ENCODE measurements at regions not wholly inside any gene's neighbourhood (a gene's known extent, or its start where the extent isn't known, plus 50 kb on each side); places are given as distances from the start of the nearest gene placed in this dataset.

DNA sequence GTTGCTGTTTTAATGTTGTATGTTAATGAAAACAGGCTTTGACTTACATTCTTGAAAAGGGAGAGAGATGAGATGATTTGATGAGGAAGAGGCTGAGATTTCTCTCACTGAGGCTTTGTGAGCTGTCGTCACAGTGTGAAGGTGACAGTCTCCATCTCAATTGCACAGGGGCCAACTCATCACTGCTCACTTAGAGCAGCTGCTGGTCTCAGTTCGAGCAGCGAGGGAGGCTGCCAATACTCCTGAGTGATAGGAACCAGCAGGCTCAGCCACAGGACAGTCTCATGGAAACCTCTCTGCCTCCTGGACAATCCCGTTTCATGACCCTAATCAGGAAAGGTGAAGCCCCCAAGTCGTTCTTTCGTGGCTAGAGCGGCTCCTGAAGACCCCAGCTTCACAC, 170.7 kb upstream of the SOX11 start:
- Histone ChIP-seq H3K79me2 (no peaks in the 10 kb centered on the region), H3K4me2 (ENCODE audit: low read length) (no peak overlapping the region), H2AFZ (no peak overlapping the region), H3K9me3 (ENCODE audit: control insufficient read depth, low read length) (no peaks in the 10 kb centered on the region), H3K4me1 (no peaks in the 10 kb centered on the region), H3K27ac (no peak overlapping the region), H3K9ac (no peak overlapping the region), H3K27me3 (ENCODE audit: control insufficient read depth, insufficient read depth, low read length) (no peaks in the 10 kb centered on the region), H3K36me3 (ENCODE audit: control insufficient read depth, insufficient read depth, low read length) (no peaks in the 10 kb centered on the region), H3K4me3 (ENCODE audit: low read depth, low read length) (no peak overlapping the region)
- TF ChIP-seq CTCF (IDR thresholded peaks at IDR 0.05), result no peak

DNA sequence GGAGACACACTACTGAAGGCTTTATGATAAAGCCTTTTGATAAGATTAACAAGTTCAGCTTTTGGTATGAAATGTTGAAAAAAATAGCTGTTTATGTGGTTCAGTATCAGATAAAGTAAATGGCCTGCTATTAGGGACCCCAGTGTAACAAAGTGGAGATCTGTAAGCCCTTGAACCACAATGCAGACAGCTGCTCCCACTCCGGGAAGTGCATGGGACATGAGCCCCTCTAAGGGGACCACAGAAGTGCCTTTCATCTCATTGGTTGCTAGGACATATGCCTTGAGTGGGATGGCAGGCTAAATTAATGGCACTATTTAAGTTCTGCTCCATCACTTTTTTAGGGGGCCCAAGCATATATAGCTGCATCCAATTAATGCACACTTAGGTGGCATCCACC, 167.6 kb upstream of the SOX11 start:
- H2AFZ ChIP-seq, result no peak overlapping the region
- H3K4me3 ChIP-seq (ENCODE audit: low read depth, low read length), result no peak overlapping the region
- no peak overlapping the region for H3K4me2 ChIP-seq (ENCODE audit: low read length)
- no peaks in the 10 kb centered on the region for H3K36me3 ChIP-seq (ENCODE audit: control insufficient read depth, insufficient read depth, low read length)
- H3K27ac ChIP-seq, result no peak overlapping the region
- H3K9me3 ChIP-seq (ENCODE audit: control insufficient read depth, low read length), result no peaks in the 10 kb centered on the region
- no peak overlapping the region for H3K9ac ChIP-seq
- no peak for TF ChIP-seq CTCF (IDR thresholded peaks at IDR 0.05)
- no peaks in the 10 kb centered on the region for H3K27me3 ChIP-seq (ENCODE audit: control insufficient read depth, insufficient read depth, low read length)
- no peaks in the 10 kb centered on the region for H3K79me2 ChIP-seq
- no peaks in the 10 kb centered on the region for H3K4me1 ChIP-seq

- TF ChIP-seq CTCF (IDR thresholded peaks at IDR 0.05), result no peak
- Histone ChIP-seq H3K27me3 (ENCODE audit: control insufficient read depth, insufficient read depth, low read length) (no peaks in the 10 kb centered on the region), H3K27ac (no peak overlapping the region), H3K4me1 (no peaks in the 10 kb centered on the region), H3K79me2 (no peaks in the 10 kb centered on the region), H2AFZ (no peak overlapping the region), H3K4me3 (ENCODE audit: low read depth, low read length) (no peak overlapping the region), H3K9ac (no peak overlapping the region), H3K9me3 (ENCODE audit: control insufficient read depth, low read length) (no peaks in the 10 kb centered on the region), H3K36me3 (ENCODE audit: control insufficient read depth, insufficient read depth, low read length) (no peaks in the 10 kb centered on the region), H3K4me2 (ENCODE audit: low read length) (no peak overlapping the region)
Measured at GRCh38 chr2:5528706-5529105, 163.5 kb upstream of the SOX11 start.

GRCh38 chr2:5530011-5530696, 162.0 kb upstream of the SOX11 start:
- Histone ChIP-seq H3K79me2 (no peaks in the 10 kb centered on the region), H2AFZ (no peak overlapping the region), H3K27ac (no peak overlapping the region), H3K36me3 (ENCODE audit: control insufficient read depth, insufficient read depth, low read length) (no peaks in the 10 kb centered on the region), H3K4me2 (ENCODE audit: low read length) (no peak overlapping the region), H3K9me3 (ENCODE audit: control insufficient read depth, low read length) (no peaks in the 10 kb centered on the region), H3K27me3 (ENCODE audit: control insufficient read depth, insufficient read depth, low read length) (no peaks in the 10 kb centered on the region), H3K4me1 (no peaks in the 10 kb centered on the region), H3K9ac (no peak overlapping the region), H3K4me3 (ENCODE audit: low read depth, low read length) (no peak overlapping the region)
- no peak for TF ChIP-seq CTCF (IDR thresholded peaks at IDR 0.05)

DNA sequence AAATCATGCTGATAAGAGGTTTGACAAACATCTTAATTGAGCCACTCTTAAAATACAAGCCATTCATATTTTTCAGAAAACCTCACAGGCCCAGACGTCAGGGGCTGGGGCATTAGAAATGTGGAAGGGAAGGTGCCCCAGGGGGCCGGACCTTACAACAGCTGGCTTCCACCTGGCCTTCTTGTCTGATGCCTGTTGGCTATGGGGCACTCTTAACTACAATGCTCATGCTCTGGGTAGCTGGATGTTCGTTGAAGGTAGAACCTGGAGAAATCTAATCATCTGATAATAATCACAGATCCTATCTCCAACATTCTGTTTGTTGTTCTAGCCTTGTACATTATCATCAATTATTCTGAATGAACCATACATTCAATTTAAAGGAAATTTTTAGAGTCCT, 156.9 kb upstream of the SOX11 start:
- H3K36me3 ChIP-seq (ENCODE audit: control insufficient read depth, insufficient read depth, low read length), result no peaks in the 10 kb centered on the region
- no peak overlapping the region for H2AFZ ChIP-seq
- peaks cover 2% of the 10 kb centered on the region for H3K27me3 ChIP-seq (ENCODE audit: control insufficient read depth, insufficient read depth, low read length)
- no peak overlapping the region for H3K9ac ChIP-seq
- no peak overlapping the region for H3K4me2 ChIP-seq (ENCODE audit: low read length)
- TF ChIP-seq CTCF (IDR thresholded peaks at IDR 0.05), result no peak
- H3K79me2 ChIP-seq, result no peaks in the 10 kb centered on the region
- H3K9me3 ChIP-seq (ENCODE audit: control insufficient read depth, low read length), result no peaks in the 10 kb centered on the region
- no peak overlapping the region for H3K4me3 ChIP-seq (ENCODE audit: low read depth, low read length)
- no peaks in the 10 kb centered on the region for H3K4me1 ChIP-seq
- no peak overlapping the region for H3K27ac ChIP-seq

Measured in parathyroid adenoma (tissue), 2 donors.